ENCODE measurements at regions not wholly inside any gene's neighbourhood (a gene's known extent, or its start where the extent isn't known, plus 50 kb on each side); places are given as distances from the start of the nearest gene placed in this dataset.

DNA sequence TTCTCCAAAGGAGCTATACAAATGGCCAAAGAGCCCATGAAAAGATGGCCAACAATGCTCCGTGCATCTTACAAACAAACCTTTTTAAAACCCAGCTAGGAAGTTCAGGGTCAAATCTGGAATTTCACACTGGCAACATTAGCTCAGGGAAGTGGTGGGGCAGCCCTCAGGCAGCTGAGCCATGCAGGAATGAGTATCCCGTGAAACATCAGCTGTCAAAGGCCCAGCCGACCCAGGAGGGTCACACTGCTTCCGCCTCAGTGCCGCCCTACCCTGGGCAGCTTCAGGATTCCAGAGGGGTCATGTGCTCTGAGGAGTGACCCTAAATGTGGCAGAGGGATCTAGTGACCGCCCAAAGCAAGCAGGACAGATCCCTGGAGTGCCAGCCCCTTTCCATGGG, 73.4 kb downstream of the LINC01488 start:
- H3K27ac ChIP-seq (ENCODE audit: low read length), result no peak overlapping the region
- 87% methylated on average over 5 of the region's 6 CpGs for WGBS (ENCODE audit: insufficient coverage)
- H3K4me3 Mint-ChIP-seq, result no peak overlapping the region
- H3K36me3 ChIP-seq (ENCODE audit: control insufficient read depth in 2 of 2, extremely low read depth in 1 of 2, insufficient read depth in 1 of 2, low read length in 1 of 2), result no peaks in the 10 kb centered on the region
- H3K4me3 ChIP-seq (ENCODE audit: control insufficient read depth in 1 of 2, extremely low read depth in 1 of 2, low read length in 1 of 2), result no peak overlapping the region
- peaks cover 4 to 9% of the 10 kb centered on the region in 2 donors for H3K27me3 Mint-ChIP-seq
- no peak for ATAC-seq (replicated peaks in 1 of 4)
- H3K9me3 ChIP-seq, result peaks cover 3% of the 10 kb centered on the region
- H3K27me3 ChIP-seq (replicated peaks in 1 of 2; ENCODE audit: control insufficient read depth in 2 of 2, extremely low read depth in 1 of 2, insufficient read depth in 2 of 2, low read length in 1 of 2), result peaks cover 0 to 41% of the 10 kb centered on the region in 2 experiments
- CTCF ChIA-PET, result interaction anchor here in 1 of 2 donors (0.6 kb wide), 1 partner anchor 89 kb away, joined by 5 read pairs; no protein-coding TSS in a partner anchor
- POLR2A ChIA-PET, result no interaction called here
- no peak for DNase-seq
- peaks cover 17 to 26% of the 10 kb centered on the region in 2 experiments for H3K4me1 ChIP-seq (ENCODE audit: control insufficient read depth in 1 of 2, extremely low read depth in 1 of 2, insufficient read depth in 2 of 2, low read length in 2 of 2)
- no peak overlapping the region for H3K27ac Mint-ChIP-seq
- peaks cover 6% of the 10 kb centered on the region for H3K36me3 Mint-ChIP-seq
- peaks cover 3 to 12% (median 4%) of the 10 kb centered on the region in 3 donors for H3K9me3 Mint-ChIP-seq
- peaks cover 22 to 27% (median 24%) of the 10 kb centered on the region in 3 donors for H3K4me1 Mint-ChIP-seq

DNA sequence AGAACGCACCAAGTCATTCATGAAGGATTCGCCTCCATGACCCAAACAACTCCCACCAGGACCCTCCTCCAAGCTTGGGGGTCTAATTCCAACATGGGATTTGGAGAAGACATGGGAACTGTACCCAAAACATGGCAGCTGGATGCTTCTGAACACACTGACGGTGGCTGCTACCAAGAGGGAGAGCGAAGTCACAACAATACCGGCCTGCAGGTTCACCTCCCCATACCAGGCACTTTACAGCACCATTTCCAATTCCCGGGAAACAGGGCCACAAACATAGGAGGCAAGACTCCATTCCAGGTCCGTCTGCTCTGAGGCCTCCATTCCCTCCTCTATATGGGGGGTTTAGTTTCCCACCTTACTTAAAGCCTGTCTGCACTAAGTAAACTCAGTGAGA, 75.8 kb downstream of the LINC01488 start:
- Histone ChIP-seq H3K9me3 (no peaks in the 10 kb centered on the region), H3K27me3 (replicated peaks in 1 of 2; ENCODE audit: control insufficient read depth in 2 of 2, extremely low read depth in 1 of 2, insufficient read depth in 2 of 2, low read length in 1 of 2) (peaks cover 0 to 45% of the 10 kb centered on the region in 2 experiments), H3K36me3 (ENCODE audit: control insufficient read depth in 2 of 2, extremely low read depth in 1 of 2, insufficient read depth in 1 of 2, low read length in 1 of 2) (no peaks in the 10 kb centered on the region), H3K4me1 (ENCODE audit: control insufficient read depth in 1 of 2, extremely low read depth in 1 of 2, insufficient read depth in 2 of 2, low read length in 2 of 2) (peaks cover 17 to 26% of the 10 kb centered on the region in 2 experiments), H3K27ac (ENCODE audit: low read length) (no peak overlapping the region), H3K4me3 (ENCODE audit: control insufficient read depth in 1 of 2, extremely low read depth in 1 of 2, low read length in 1 of 2) (no peak overlapping the region)
- Mint-ChIP-seq H3K27ac (no peak overlapping the region), H3K9me3 (no peaks in the 10 kb centered on the region), H3K4me3 (peak overlapping the region in 1 of 3 donors; percentile 23), H3K27me3 (peaks cover 8 to 13% of the 10 kb centered on the region in 2 donors), H3K36me3 (no peaks in the 10 kb centered on the region), H3K4me1 (peaks cover 24 to 27% (median 25%) of the 10 kb centered on the region in 3 donors)
- POLR2A ChIA-PET, result no interaction called here
- WGBS (ENCODE audit: insufficient coverage), result 100% methylated on average over 1 of the region's 7 CpGs
- CTCF ChIA-PET, result no interaction called here
- no peak for DNase-seq
- ATAC-seq (replicated peaks in 1 of 4), result no peak

DNA sequence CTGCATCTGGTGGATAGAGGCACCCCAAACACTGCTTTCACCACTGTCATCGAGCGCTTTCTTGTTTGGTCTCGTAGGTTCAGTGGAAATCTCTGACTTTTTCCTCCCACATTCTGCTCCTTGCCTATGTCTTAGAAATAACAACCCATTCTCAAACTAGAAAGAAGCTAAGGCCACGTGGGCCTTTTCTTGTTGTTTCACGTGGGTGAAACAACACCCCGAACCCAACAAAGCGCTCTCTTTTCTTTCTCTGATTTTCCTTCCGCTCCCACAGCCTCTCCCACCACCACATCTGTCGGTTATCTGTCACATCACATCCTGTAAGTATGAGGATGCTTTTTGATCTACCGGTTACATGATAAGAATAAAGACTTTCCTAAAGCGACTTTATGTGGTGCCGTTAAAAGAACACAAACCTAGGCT, 77.1 kb downstream of the LINC01488 start:
- Mint-ChIP-seq H3K36me3 (no peaks in the 10 kb centered on the region), H3K4me3 (peak overlapping the region in 1 of 3 donors; percentile 52), H3K27me3 (peaks cover 14 to 20% of the 10 kb centered on the region in 2 donors), H3K9me3 (no peaks in the 10 kb centered on the region), H3K27ac (no peak overlapping the region), H3K4me1 (peaks cover 24 to 27% (median 25%) of the 10 kb centered on the region in 3 donors)
- peak; percentile 68 to 96 (median 93) for ATAC-seq (replicated peaks in 1 of 4)
- Histone ChIP-seq H3K27ac (ENCODE audit: low read length) (no peak overlapping the region), H3K27me3 (replicated peaks in 1 of 2; ENCODE audit: control insufficient read depth in 2 of 2, extremely low read depth in 1 of 2, insufficient read depth in 2 of 2, low read length in 1 of 2) (peaks cover 0 to 49% of the 10 kb centered on the region in 2 experiments), H3K4me3 (ENCODE audit: control insufficient read depth in 1 of 2, extremely low read depth in 1 of 2, low read length in 1 of 2) (no peak overlapping the region), H3K4me1 (ENCODE audit: control insufficient read depth in 1 of 2, extremely low read depth in 1 of 2, insufficient read depth in 2 of 2, low read length in 2 of 2) (peaks cover 17 to 26% of the 10 kb centered on the region in 2 experiments), H3K9me3 (no peaks in the 10 kb centered on the region), H3K36me3 (ENCODE audit: control insufficient read depth in 2 of 2, extremely low read depth in 1 of 2, insufficient read depth in 1 of 2, low read length in 1 of 2) (no peaks in the 10 kb centered on the region)
- ChIA-PET POLR2A (no interaction called here), CTCF (no interaction called here)
- peak in 26 of 35 experiments; percentile 10 to 56 (median 30) for DNase-seq
- 0% methylated on average over 2 of the region's 12 CpGs for WGBS (ENCODE audit: insufficient coverage)

DNA sequence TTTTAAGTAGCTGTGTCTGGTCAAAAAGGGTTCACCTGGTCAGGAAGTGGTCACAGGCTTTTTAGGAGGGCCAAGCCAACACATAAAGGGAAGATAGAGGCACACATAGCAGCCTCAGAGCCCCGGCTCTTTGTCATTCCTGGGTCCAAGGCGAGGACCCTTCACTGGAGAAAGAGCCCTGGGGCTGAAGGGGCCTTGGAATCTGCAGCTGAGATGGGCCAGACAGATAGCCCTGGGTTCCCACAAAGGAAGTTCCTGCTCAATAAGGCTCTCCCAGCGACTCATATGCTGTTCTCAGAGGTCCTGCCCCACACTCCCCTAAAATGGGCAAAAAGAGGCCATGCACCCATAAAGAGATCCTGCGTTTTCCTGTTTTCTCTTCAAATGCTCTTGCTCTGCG, 77.7 kb downstream of the LINC01488 start:
- no peak overlapping the region for H3K4me3 ChIP-seq (ENCODE audit: control insufficient read depth in 1 of 2, extremely low read depth in 1 of 2, low read length in 1 of 2)
- WGBS (ENCODE audit: insufficient coverage), result 50% methylated on average over 5 of the region's 5 CpGs
- Mint-ChIP-seq H3K27me3 (peaks cover 16 to 24% of the 10 kb centered on the region in 2 donors), H3K9me3 (no peaks in the 10 kb centered on the region), H3K36me3 (no peaks in the 10 kb centered on the region), H3K4me3 (peak overlapping the region in 1 of 3 donors; percentile 52), H3K27ac (peak overlapping the region in 1 of 2 donors; percentile 13), H3K4me1 (peaks cover 24 to 27% (median 25%) of the 10 kb centered on the region in 3 donors)
- no peaks in the 10 kb centered on the region for H3K9me3 ChIP-seq
- no peak overlapping the region for H3K27ac ChIP-seq (ENCODE audit: low read length)
- ChIA-PET CTCF (no interaction called here), POLR2A (no interaction called here)
- H3K4me1 ChIP-seq (ENCODE audit: control insufficient read depth in 1 of 2, extremely low read depth in 1 of 2, insufficient read depth in 2 of 2, low read length in 2 of 2), result peaks cover 17 to 26% of the 10 kb centered on the region in 2 experiments
- H3K27me3 ChIP-seq (replicated peaks in 1 of 2; ENCODE audit: control insufficient read depth in 2 of 2, extremely low read depth in 1 of 2, insufficient read depth in 2 of 2, low read length in 1 of 2), result peaks cover 0 to 43% of the 10 kb centered on the region in 2 experiments
- no peaks in the 10 kb centered on the region for H3K36me3 ChIP-seq (ENCODE audit: control insufficient read depth in 2 of 2, extremely low read depth in 1 of 2, insufficient read depth in 1 of 2, low read length in 1 of 2)
- DNase-seq, result no peak
- ATAC-seq (replicated peaks in 1 of 4), result peak in 1 of 4 experiments; percentile 19

DNA sequence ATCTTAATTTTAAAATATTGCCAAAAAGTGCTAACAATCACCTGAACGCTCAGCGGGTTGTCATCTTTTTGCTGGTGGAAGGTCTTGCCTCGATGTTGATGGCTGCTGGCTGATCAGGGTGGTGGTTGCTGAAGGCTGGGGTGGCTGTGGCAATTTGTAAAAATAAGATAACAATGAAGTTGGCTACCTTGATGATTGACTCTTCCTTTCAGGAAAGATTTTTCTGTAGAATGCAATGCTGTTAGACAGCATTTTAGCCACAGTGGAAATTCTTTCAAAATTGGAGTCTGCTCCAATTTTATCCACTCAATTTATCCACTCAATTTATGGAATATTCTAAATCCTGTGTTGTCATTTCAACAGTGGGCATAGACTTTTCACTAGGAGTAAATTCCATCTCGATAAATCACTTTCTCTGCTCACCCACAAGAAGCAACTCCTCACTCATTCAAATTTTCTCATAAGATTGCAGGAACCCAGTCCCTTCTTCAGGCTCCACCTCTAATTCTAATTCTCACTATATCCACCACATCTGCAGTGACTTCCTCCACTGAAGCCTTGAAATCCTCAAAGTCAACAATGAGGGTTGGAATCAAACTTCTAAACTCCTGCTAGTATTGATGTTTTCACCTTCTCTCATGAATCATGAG, 78.8 kb downstream of the LINC01488 start:
- H3K4me1 ChIP-seq (ENCODE audit: control insufficient read depth in 1 of 2, extremely low read depth in 1 of 2, insufficient read depth in 2 of 2, low read length in 2 of 2), result peaks cover 17 to 26% of the 10 kb centered on the region in 2 experiments
- ChIA-PET POLR2A (no interaction called here), CTCF (no interaction called here)
- no peak overlapping the region for H3K27ac ChIP-seq (ENCODE audit: low read length)
- no peaks in the 10 kb centered on the region for H3K36me3 Mint-ChIP-seq
- H3K27me3 Mint-ChIP-seq, result peaks cover 14 to 30% of the 10 kb centered on the region in 2 donors
- H3K4me1 Mint-ChIP-seq, result peaks cover 24 to 27% (median 25%) of the 10 kb centered on the region in 3 donors
- no peak overlapping the region for H3K27ac Mint-ChIP-seq
- WGBS (ENCODE audit: insufficient coverage), result 82% methylated on average over 4 of the region's 4 CpGs
- no peaks in the 10 kb centered on the region for H3K9me3 ChIP-seq
- peaks cover 0 to 41% of the 10 kb centered on the region in 2 experiments for H3K27me3 ChIP-seq (replicated peaks in 1 of 2; ENCODE audit: control insufficient read depth in 2 of 2, extremely low read depth in 1 of 2, insufficient read depth in 2 of 2, low read length in 1 of 2)
- H3K9me3 Mint-ChIP-seq, result no peaks in the 10 kb centered on the region
- H3K4me3 Mint-ChIP-seq, result no peak overlapping the region
- ATAC-seq (replicated peaks in 1 of 4) (no peak), DNase-seq (no peak)
- no peak overlapping the region for H3K4me3 ChIP-seq (ENCODE audit: control insufficient read depth in 1 of 2, extremely low read depth in 1 of 2, low read length in 1 of 2)
- H3K36me3 ChIP-seq (ENCODE audit: control insufficient read depth in 2 of 2, extremely low read depth in 1 of 2, insufficient read depth in 1 of 2, low read length in 1 of 2), result no peaks in the 10 kb centered on the region

DNA sequence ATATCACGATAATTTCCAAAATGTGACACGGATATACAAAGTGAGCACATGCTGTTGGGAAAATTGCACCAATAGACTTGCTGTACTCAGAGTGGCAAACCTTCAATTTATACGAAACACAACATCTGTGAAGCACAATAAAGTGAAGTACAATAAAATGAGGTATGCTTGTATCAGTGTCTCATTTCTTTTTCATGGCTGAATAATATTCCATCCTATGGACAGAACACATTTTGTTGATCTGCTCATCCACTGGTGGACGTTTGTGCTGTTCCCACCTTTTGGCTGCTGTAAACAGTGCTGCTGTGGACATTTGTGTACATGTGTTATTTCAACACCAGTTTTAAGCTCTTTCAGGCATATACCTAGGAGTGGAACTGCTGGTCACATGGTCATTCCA, 78.7 kb upstream of the CCND1 start:
- POLR2A ChIA-PET, result no interaction called here
- no peak overlapping the region for H3K27ac Mint-ChIP-seq

More for the DNA sequence above, 78.7 kb upstream of the CCND1 start:
- Histone ChIP-seq H3K27me3 (replicated peaks in 1 of 2; ENCODE audit: control insufficient read depth in 2 of 2, extremely low read depth in 1 of 2, insufficient read depth in 2 of 2, low read length in 1 of 2) (peaks cover 0 to 26% of the 10 kb centered on the region in 2 experiments), H3K27ac (ENCODE audit: low read length) (no peak overlapping the region), H3K4me3 (ENCODE audit: control insufficient read depth in 1 of 2, extremely low read depth in 1 of 2, low read length in 1 of 2) (no peak overlapping the region), H3K36me3 (ENCODE audit: control insufficient read depth in 2 of 2, extremely low read depth in 1 of 2, insufficient read depth in 1 of 2, low read length in 1 of 2) (no peaks in the 10 kb centered on the region), H3K4me1 (ENCODE audit: control insufficient read depth in 1 of 2, extremely low read depth in 1 of 2, insufficient read depth in 2 of 2, low read length in 2 of 2) (peaks cover 17 to 21% of the 10 kb centered on the region in 2 experiments), H3K9me3 (peaks cover 2% of the 10 kb centered on the region)
- Mint-ChIP-seq H3K4me3 (no peak overlapping the region), H3K9me3 (no peaks in the 10 kb centered on the region), H3K4me1 (peaks cover 20 to 22% (median 21%) of the 10 kb centered on the region in 3 donors), H3K27me3 (peaks cover 12 to 39% of the 10 kb centered on the region in 2 donors), H3K36me3 (no peaks in the 10 kb centered on the region)
- WGBS (ENCODE audit: insufficient coverage), result 96% methylated on average over 3 of the region's 4 CpGs
- DNase-seq (no peak), ATAC-seq (replicated peaks in 1 of 4) (no peak)
- CTCF ChIA-PET, result no interaction called here

Measured in T-cell (primary cell).